Sigmoid colon (tissue), 6 donors: ENCODE measurements at regions not wholly inside any gene's neighbourhood (a gene's known extent, or its start where the extent isn't known, plus 50 kb on each side); places are given as distances from the start of the nearest gene placed in this dataset.

Source experiments
- DNase-seq: peaks from one replicate; pipeline ENCODE4 v3.0.0-alpha.2; 2019
- H3K27ac ChIP-seq, 4 donors: fragments of 200-600 bp; sonication (generic); one replicate each; pipeline ENCODE4 v1.5.1; 2016 to 2019; ENCODE audit warnings: mild to moderate bottlenecking in 1 of 4
- H3K27me3 ChIP-seq, 3 donors: fragments of 200-600 bp; sonication (generic); one replicate each; pipeline ENCODE4 v1.5.1; 2019; ENCODE audit warnings: mild to moderate bottlenecking in 1 of 3
- H3K36me3 ChIP-seq, 4 donors: fragments of 200-600 bp; sonication (generic); one replicate each; pipeline ENCODE4 v1.5.1; 2016 to 2019
- H3K4me1 ChIP-seq, 4 donors: fragments of 200-600 bp; sonication (generic); one replicate each; pipeline ENCODE4 v1.5.1; 2017 to 2019
- H3K4me3 ChIP-seq, 4 donors: fragments of 200-600 bp; sonication (generic); one replicate each; pipeline ENCODE4 v1.5.1; 2017 to 2019; ENCODE audit warnings: mild to moderate bottlenecking in 2 of 4, moderate library complexity in 1 of 4
- H3K9me3 ChIP-seq, 4 donors: fragments of 200-600 bp in 3 of 4; sonication (generic) in 3 of 4; one replicate each; pipeline versions ENCODE4 v1.5.1 to v1.6.1; 2013 to 2019
- CTCF ChIP-seq, 4 experiments: fragments of 450-650 bp in 3 of 4; fragments of 200-600 bp in 1 of 4; IDR thresholded peaks; one replicate each; pipeline ENCODE4 v1.5.1; 2016 to 2019; ENCODE audit warnings: antibody characterized with exemption in 4 of 4, mild to moderate bottlenecking in 3 of 4, moderate library complexity in 2 of 4
- EP300 ChIP-seq, 4 donors: sonication (generic); formaldehyde crosslinking; IDR thresholded peaks; one replicate each; pipeline ENCODE4 v1.6.1; 2017; ENCODE audit warnings: antibody characterized with exemption in 4 of 4
- POLR2A ChIP-seq, 2 donors: fragments of 450-650 bp; IDR thresholded peaks; one replicate each; pipeline ENCODE4 v1.6.1; 2016; ENCODE audit warnings: antibody characterized with exemption in 2 of 2, mild to moderate bottlenecking in 2 of 2, moderate library complexity in 2 of 2
- POLR2AphosphoS5 ChIP-seq, 4 donors: sonication (generic); formaldehyde crosslinking; IDR thresholded peaks; one replicate each; pipeline ENCODE4 v1.6.1; 2017; ENCODE audit warnings: antibody characterized with exemption in 4 of 4
- WGBS, 2 donors: extraction: QIAGEN DNeasy Blood & Tissue Kit; methylation state at CpG; one replicate each; pipeline ENCODE4 v1.1.7; 2013; 5-methylcytosine and 5-hydroxymethylcytosine counted together
- intact Hi-C: fragments of 100-400 bp; cut with DNase I; formaldehyde crosslinking; loops from one replicate; pipeline ENCODE4 v1.15.1; 2023
- donor health status: healthy with polysubstance abuse.
- donor health status: healthy.

- Histone ChIP-seq H3K27me3 (no peaks in the 10 kb centered on the region), H3K9me3 (no peaks in the 10 kb centered on the region), H3K27ac (no peak overlapping the region), H3K36me3 (no peaks in the 10 kb centered on the region), H3K4me3 (no peak overlapping the region), H3K4me1 (no peaks in the 10 kb centered on the region)
- DNase-seq = no peak
- intact Hi-C loops = no loop called here
- no peak for TF ChIP-seq EP300 (IDR thresholded peaks at IDR 0.05)
- peak in 1 of 4 donors; percentile 36 for TF ChIP-seq POLR2AphosphoS5 (IDR thresholded peaks at IDR 0.05)
- no peak for TF ChIP-seq POLR2A (IDR thresholded peaks at IDR 0.05)
- no peak for TF ChIP-seq CTCF (IDR thresholded peaks at IDR 0.05)
- 87% methylated on average over 2 of the region's 2 CpGs for WGBS, 2 donors
Measured at GRCh38 chr3:76552653-76553052, 487.2 kb upstream of the ROBO2 start.

- TF ChIP-seq POLR2A (IDR thresholded peaks at IDR 0.05) = no peak
- no peak for TF ChIP-seq POLR2AphosphoS5 (IDR thresholded peaks at IDR 0.05)
- TF ChIP-seq CTCF (IDR thresholded peaks at IDR 0.05) = no peak
- no peak for TF ChIP-seq EP300 (IDR thresholded peaks at IDR 0.05)
- no peaks in the 10 kb centered on the region for H3K27me3 ChIP-seq
- 24 to 25% methylated on average over 2 of the region's 2 CpGs for WGBS, 2 donors
- intact Hi-C loops = no loop called here
- H3K27ac ChIP-seq = no peak overlapping the region
- no peak for DNase-seq
- H3K9me3 ChIP-seq = no peaks in the 10 kb centered on the region
- H3K36me3 ChIP-seq = no peaks in the 10 kb centered on the region
- H3K4me3 ChIP-seq = no peak overlapping the region
- H3K4me1 ChIP-seq = no peaks in the 10 kb centered on the region
Measured at GRCh38 chr3:76554707-76555106, 485.2 kb upstream of the ROBO2 start.

GRCh38 chr3:76561494-76562236 is 478.2 kb upstream of the ROBO2 start:
- no peak overlapping the region for H3K4me3 ChIP-seq
- H3K4me1 ChIP-seq = peaks cover 0 to 10% (median 5%) of the 10 kb centered on the region in 4 donors
- DNase-seq = no peak
- H3K36me3 ChIP-seq = no peaks in the 10 kb centered on the region
- H3K27me3 ChIP-seq = no peaks in the 10 kb centered on the region
- intact Hi-C loops = no loop called here
- no peaks in the 10 kb centered on the region for H3K9me3 ChIP-seq
- TF ChIP-seq EP300 (IDR thresholded peaks at IDR 0.05) = no peak
- TF ChIP-seq CTCF (IDR thresholded peaks at IDR 0.05) = no peak
- TF ChIP-seq POLR2AphosphoS5 (IDR thresholded peaks at IDR 0.05) = no peak
- TF ChIP-seq POLR2A (IDR thresholded peaks at IDR 0.05) = no peak
- 14 to 28% methylated on average over 2 of the region's 2 CpGs for WGBS, 2 donors
- no peak overlapping the region for H3K27ac ChIP-seq

GRCh38 chr3:76565496-76566210 is 474.2 kb upstream of the ROBO2 start:
- TF ChIP-seq POLR2A (IDR thresholded peaks at IDR 0.05) = no peak
- no peak for TF ChIP-seq POLR2AphosphoS5 (IDR thresholded peaks at IDR 0.05)
- TF ChIP-seq CTCF (IDR thresholded peaks at IDR 0.05) = no peak
- TF ChIP-seq EP300 (IDR thresholded peaks at IDR 0.05) = no peak
- Histone ChIP-seq H3K4me1 (peaks cover 0 to 10% (median 5%) of the 10 kb centered on the region in 4 donors), H3K4me3 (no peak overlapping the region), H3K9me3 (no peaks in the 10 kb centered on the region), H3K27me3 (no peaks in the 10 kb centered on the region), H3K36me3 (no peaks in the 10 kb centered on the region), H3K27ac (no peak overlapping the region)
- intact Hi-C loops = no loop called here
- no peak for DNase-seq
- WGBS, 2 donors = 54 to 87% methylated on average over 5 of the region's 5 CpGs
